Endothelial cell (in vitro differentiated cells): ENCODE measurements at regions not wholly inside any gene's neighbourhood (a gene's known extent, or its start where the extent isn't known, plus 50 kb on each side); places are given as distances from the start of the nearest gene placed in this dataset.
"Not testable (repeated sequence)": the region's sequence is repeated elsewhere in the genome, so short reads cannot be mapped to it uniquely, and the experiment has no call there.

ENCODE experiments used
- DNase-seq: peaks from one replicate; pipeline ENCODE4 v3.0.0; 2021; ENCODE audit warnings: low spot score
- H3K27ac Mint-ChIP-seq: one replicate; pipeline ENCODE4 v1.8.0; 2021; ENCODE audit warnings: mixed read lengths, inconsistent platforms; ENCODE audit not compliant: unreplicated experiment
- H3K27me3 Mint-ChIP-seq: one replicate; pipeline ENCODE4 v1.8.0; 2021; ENCODE audit warnings: mild to moderate bottlenecking, moderate library complexity, mixed read lengths, inconsistent platforms; ENCODE audit not compliant: unreplicated experiment
- H3K36me3 Mint-ChIP-seq: one replicate; pipeline ENCODE4 v1.8.0; 2021; ENCODE audit warnings: mild to moderate bottlenecking, low read depth, mixed read lengths, inconsistent platforms; ENCODE audit not compliant: unreplicated experiment
- H3K4me1 Mint-ChIP-seq: one replicate; pipeline ENCODE4 v1.8.0; 2021; ENCODE audit warnings: mild to moderate bottlenecking, mixed read lengths, inconsistent platforms; ENCODE audit not compliant: unreplicated experiment
- H3K4me3 Mint-ChIP-seq: one replicate; pipeline ENCODE4 v1.8.0; 2021; ENCODE audit warnings: mild to moderate bottlenecking, mixed read lengths, inconsistent platforms; ENCODE audit not compliant: unreplicated experiment
- H3K9me3 Mint-ChIP-seq: one replicate; pipeline ENCODE4 v1.8.0; 2021; ENCODE audit warnings: mixed read lengths, inconsistent platforms; ENCODE audit not compliant: unreplicated experiment
- CTCF ChIP-seq: fragments of 200-600 bp; sonication (generic); IDR thresholded peaks from one replicate; pipeline ENCODE4 v1.5.0; 2021; ENCODE audit warnings: antibody characterized with exemption; ENCODE audit not compliant: unreplicated experiment

DNA sequence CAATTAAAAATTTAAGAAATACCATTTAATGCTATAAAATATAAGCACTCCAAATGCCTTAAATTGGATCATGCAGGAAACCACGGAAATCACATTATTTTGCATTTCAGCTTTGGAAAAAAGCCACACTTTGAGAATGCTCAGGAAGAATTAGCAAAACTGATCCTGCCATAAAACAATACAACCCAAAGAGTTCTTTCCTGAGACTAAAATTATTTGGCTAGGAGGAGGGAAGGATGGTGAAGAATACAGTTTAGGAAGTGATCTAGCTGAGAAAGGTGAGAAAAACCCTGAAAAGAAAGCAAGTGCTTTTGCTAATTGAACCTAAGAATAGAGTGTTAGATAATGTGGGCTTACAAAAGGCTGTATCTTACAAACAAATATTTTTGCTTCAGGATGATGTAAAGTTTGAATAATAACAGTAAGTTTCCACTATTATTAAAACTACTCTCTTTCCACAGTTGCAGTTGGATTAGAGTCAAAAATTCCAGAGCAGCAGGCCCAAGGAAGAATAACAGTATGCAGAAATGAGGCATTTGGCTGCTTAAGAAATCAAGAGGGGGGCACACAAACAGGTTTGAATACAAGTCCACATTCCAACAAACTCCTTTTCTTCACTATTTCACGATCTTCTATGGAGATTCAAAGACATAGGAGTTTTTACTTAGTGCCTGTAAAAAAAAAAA is 565.4 kb downstream of the RFPL4B start:
- no peak overlapping the region for H3K27ac Mint-ChIP-seq
- no peak for DNase-seq
- H3K9me3 Mint-ChIP-seq = no peaks in the 10 kb centered on the region

DNA sequence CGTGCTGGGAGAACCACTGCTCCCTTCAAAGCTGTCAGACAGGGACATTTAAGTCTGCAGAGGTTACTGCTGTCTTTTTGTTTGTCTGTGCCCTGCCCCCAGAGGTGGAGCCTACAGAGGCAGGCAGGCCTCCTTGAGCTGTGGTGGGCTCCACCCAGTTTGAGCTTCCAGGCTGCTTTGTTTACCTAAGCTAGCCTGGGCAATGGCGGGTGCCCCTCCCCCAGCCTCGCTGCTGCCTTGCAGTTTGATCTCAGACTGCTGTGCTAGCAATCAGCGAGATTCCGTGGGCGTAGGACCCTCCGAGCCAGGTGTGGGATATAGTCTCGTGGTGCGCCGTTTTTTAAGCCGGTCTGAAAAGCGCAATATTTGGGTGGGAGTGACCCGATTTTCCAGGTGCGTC is 572.6 kb downstream of the RFPL4B start:
- H3K4me1 Mint-ChIP-seq, H3K27me3 Mint-ChIP-seq, H3K27ac Mint-ChIP-seq, DNase-seq, H3K9me3 Mint-ChIP-seq, H3K36me3 Mint-ChIP-seq, H3K4me3 Mint-ChIP-seq: not testable (repeated sequence)

More for the DNA sequence above, 565.4 kb downstream of the RFPL4B start:
- Mint-ChIP-seq H3K27me3 (no peaks in the 10 kb centered on the region), H3K4me1 (peaks cover 3% of the 10 kb centered on the region), H3K36me3 (no peaks in the 10 kb centered on the region), H3K4me3 (no peak overlapping the region)
- no peak for TF ChIP-seq CTCF

DNA sequence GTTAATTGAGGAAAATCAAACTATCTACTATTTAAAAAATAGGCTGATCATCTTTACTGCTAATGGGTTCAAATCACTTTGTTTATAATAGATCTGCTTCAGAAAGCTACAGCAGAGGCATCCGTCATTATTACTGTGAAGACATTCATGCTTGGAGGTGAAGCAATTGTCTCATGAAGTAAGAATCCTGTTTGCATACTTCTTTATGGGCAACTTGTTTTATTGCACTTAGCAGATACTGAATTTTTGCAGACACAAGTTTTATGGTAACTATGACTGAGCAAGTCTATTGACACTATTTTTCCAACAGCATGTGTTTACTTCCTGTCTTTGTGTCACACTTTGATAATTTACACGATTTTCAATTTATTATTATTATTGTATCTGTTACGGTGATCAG is 573.9 kb downstream of the RFPL4B start:
- no peak for TF ChIP-seq CTCF
- Mint-ChIP-seq H3K4me3 (no peak overlapping the region), H3K27ac (no peak overlapping the region), H3K4me1 (no peaks in the 10 kb centered on the region), H3K36me3 (peaks cover 6% of the 10 kb centered on the region), H3K9me3 (no peaks in the 10 kb centered on the region), H3K27me3 (no peaks in the 10 kb centered on the region)
- DNase-seq = no peak

DNA sequence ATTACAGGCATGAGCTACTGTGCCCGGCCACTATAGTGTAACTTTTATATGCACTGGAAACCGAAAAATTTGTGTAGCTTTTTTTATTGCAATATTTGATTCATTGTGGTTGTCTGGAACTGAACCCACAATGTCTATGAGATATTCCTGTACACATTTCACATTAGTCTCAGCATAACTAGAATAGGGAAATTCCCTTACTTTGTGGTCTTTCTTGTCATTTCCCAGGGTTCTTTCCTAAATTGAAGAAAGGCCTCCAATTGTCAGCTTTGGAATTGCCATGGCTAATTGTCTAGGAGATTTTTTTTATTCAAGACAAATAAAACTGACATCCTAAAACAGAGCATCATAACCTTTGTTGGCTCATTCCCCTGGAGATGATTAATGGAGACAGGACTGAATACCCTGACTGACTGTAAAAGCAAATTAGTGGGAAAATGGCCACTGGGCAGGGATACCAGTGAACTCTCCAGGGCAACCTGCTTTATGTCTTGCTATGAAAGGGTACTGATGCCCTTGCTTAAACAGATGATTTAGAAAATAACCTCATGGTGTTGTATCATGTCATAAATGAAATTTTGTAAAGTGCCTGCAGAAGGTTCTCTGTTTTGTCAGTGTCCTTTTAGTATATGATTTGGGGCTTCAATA is 576.9 kb downstream of the RFPL4B start:
- Mint-ChIP-seq H3K36me3 (peaks cover 6% of the 10 kb centered on the region), H3K4me3 (no peak overlapping the region), H3K27ac (no peak overlapping the region), H3K4me1 (no peaks in the 10 kb centered on the region), H3K27me3 (no peaks in the 10 kb centered on the region), H3K9me3 (no peaks in the 10 kb centered on the region)
- no peak for DNase-seq
- TF ChIP-seq CTCF = no peak

DNA sequence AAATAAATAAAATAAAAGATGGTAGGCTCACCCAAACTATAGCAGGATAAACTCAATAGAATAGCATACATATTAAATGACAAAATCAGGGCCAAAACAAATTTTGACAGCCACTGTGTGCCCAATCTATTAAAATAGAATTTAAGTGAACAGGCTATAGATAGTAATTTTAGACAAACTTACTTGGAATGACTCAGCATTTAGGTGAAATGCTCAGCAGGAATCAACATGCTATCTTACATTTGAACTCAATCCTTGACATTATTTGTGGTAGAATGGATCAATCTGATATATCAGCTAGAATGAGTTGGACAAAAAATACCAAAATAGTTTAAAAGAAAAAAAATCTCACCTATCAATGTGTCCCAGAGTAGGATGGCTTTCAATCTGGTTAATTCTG is 578.6 kb downstream of the RFPL4B start:
- Mint-ChIP-seq H3K9me3 (no peaks in the 10 kb centered on the region), H3K27me3 (no peaks in the 10 kb centered on the region), H3K4me3 (no peak overlapping the region), H3K4me1 (peaks cover 9% of the 10 kb centered on the region), H3K36me3 (peaks cover 6% of the 10 kb centered on the region), H3K27ac (no peak overlapping the region)
- no peak for DNase-seq
- no peak for TF ChIP-seq CTCF
